HepG2 (cell line): ENCODE measurements at regions not wholly inside any gene's neighbourhood (a gene's known extent, or its start where the extent isn't known, plus 50 kb on each side); places are given as distances from the start of the nearest gene placed in this dataset.

Experiments
- ATAC-seq: fragments of 200-7000 bp; cut with Tn5 transposase; 3 replicates; pipeline ENCODE4 v1.9.1; 2020; ENCODE audit warnings: mild to moderate bottlenecking, moderate library complexity
- BruUV-seq: library from RNA; stranded (reverse); fragments of 400-500 nt; replicated peaks from 2 replicates; lab custom pipeline; 2021; lab: Mats Ljungman, UMichigan
- CTCF ChIA-PET: fragments of 300-600 bp; formaldehyde crosslinking; extraction: SDS; loops from one replicate; lab custom pipeline; 2021; ENCODE audit warnings: low total read pairs, inconsistent platforms, low intra/inter-chr PET ratio; lab: Yijun Ruan, JAX
- POLR2A ChIA-PET: fragments of 350-600 bp; sonication (Branson Sonifier 250); formaldehyde crosslinking; loops from one replicate; lab custom pipeline; 2020; ENCODE audit warnings: antibody characterized with exemption, inconsistent platforms; lab: Yijun Ruan, JAX
- DNase-seq: peaks from one replicate; pipeline ENCODE4 v3.0.0-alpha.2; 2015; ENCODE audit warnings: low spot score
- FAIRE-seq: peaks from 3 replicates; lab custom pipeline; 2011; peaks lifted over from hg19 to GRCh38; lab: Jason Lieb, UNC
- H2AFZ ChIP-seq: one replicate; pipeline ENCODE4 v1.6.1; 2011; ENCODE audit warnings: low read length, inconsistent platforms
- H3K27ac ChIP-seq: fragments of 300-600 bp; 3 replicates; pipeline ENCODE4 v1.8.0; 2011; ENCODE audit warnings: mixed run types, mild to moderate bottlenecking, mixed read lengths, low read length, inconsistent platforms; ENCODE audit not compliant: insufficient read depth; ENCODE audit errors: extremely low read length
- H3K27me3 ChIP-seq, 2 experiments: fragments of 200-600 bp in 1 of 2; 2 replicates in 1 of 2; 3 replicates in 1 of 2; pipeline versions ENCODE4 v1.6.0 to v1.8.0; 2011; ENCODE audit warnings: low read length in 2 of 2, mild to moderate bottlenecking in 2 of 2, moderate library complexity in 2 of 2, inconsistent platforms in 1 of 2; ENCODE audit not compliant: insufficient read depth in 2 of 2, control insufficient read depth in 1 of 2
- H3K36me3 ChIP-seq, 2 experiments: fragments of 200-600 bp in 1 of 2; replicated peaks in 1 of 2; 2 replicates in 1 of 2; 3 replicates in 1 of 2; pipeline versions ENCODE4 v1.5.1 to v1.8.0; 2011; ENCODE audit warnings: low read length in 2 of 2, inconsistent platforms in 1 of 2; ENCODE audit not compliant: insufficient read depth in 2 of 2, control insufficient read depth in 1 of 2
- H3K4me1 ChIP-seq: 2 replicates; pipeline ENCODE4 v1.5.1; 2012; ENCODE audit warnings: low read length, inconsistent platforms; ENCODE audit not compliant: insufficient read depth
- H3K4me2 ChIP-seq: 2 replicates; pipeline ENCODE4 v1.6.0; 2011; ENCODE audit warnings: low read depth, low read length, inconsistent platforms
- H3K4me3 ChIP-seq, 3 experiments: fragments of 200-600 bp in 1 of 3; sonication (generic), shearing (Covaris generic) in 1 of 3; replicated peaks in 1 of 3; 2 replicates each; pipeline ENCODE4 v1.5.1; 2011 to 2016; ENCODE audit warnings: low read length in 3 of 3, inconsistent platforms in 2 of 3, low read depth in 2 of 3, mild to moderate bottlenecking in 2 of 3, control low read depth in 1 of 3, mixed read lengths in 1 of 3; ENCODE audit not compliant: insufficient read depth in 1 of 3
- H3K79me2 ChIP-seq: one replicate; pipeline ENCODE4 v1.6.1; 2011; ENCODE audit warnings: low read length, inconsistent platforms; ENCODE audit not compliant: insufficient read depth
- H3K9ac ChIP-seq: 2 replicates; pipeline ENCODE4 v1.6.0; 2011; ENCODE audit warnings: mild to moderate bottlenecking, low read depth, low read length, inconsistent platforms; ENCODE audit not compliant: insufficient read depth
- H3K9me3 ChIP-seq: 2 replicates; pipeline ENCODE4 v1.5.1; 2012; ENCODE audit warnings: mild to moderate bottlenecking, low read length
- H4K20me1 ChIP-seq: 2 replicates; pipeline ENCODE4 v1.6.0; 2011; ENCODE audit warnings: inconsistent platforms, mild to moderate bottlenecking, low read length, moderate library complexity; ENCODE audit not compliant: insufficient read depth
- BRD4 ChIP-seq: sonication (generic); formaldehyde crosslinking; IDR thresholded peaks from 2 replicates; pipeline ENCODE4 v1.4.0; 2020; ENCODE audit warnings: missing genetic modification reagents
- CBX2 ChIP-seq, 2 experiments: fragments of 200-600 bp in 1 of 2; sonication (generic); formaldehyde crosslinking in 1 of 2; IDR thresholded peaks; 2 replicates each; pipeline versions ENCODE4 v1.7.0 to v1.8.1; 2018 to 2022; ENCODE audit warnings: low read depth in 2 of 2, low read length in 1 of 2, mild to moderate bottlenecking in 1 of 2, missing genetic modification reagents in 1 of 2
- CENPBD1 ChIP-seq: sonication (generic); formaldehyde crosslinking; IDR thresholded peaks from 2 replicates; pipeline ENCODE4 v1.8.0; 2022; ENCODE audit warnings: missing genetic modification reagents, low read depth, mild to moderate bottlenecking, borderline replicate concordance
- HNF4A ChIP-seq: sonication (generic); formaldehyde crosslinking; IDR thresholded peaks from 2 replicates; pipeline ENCODE4 v1.4.0; 2020; ENCODE audit warnings: missing genetic modification reagents
- HOXA3 ChIP-seq: sonication (generic); formaldehyde crosslinking; IDR thresholded peaks from 2 replicates; pipeline ENCODE4 v1.5.0; 2020; ENCODE audit warnings: missing genetic modification reagents
- KLF15 ChIP-seq: sonication (generic); formaldehyde crosslinking; IDR thresholded peaks from 2 replicates; pipeline ENCODE4 v1.8.1; 2023; ENCODE audit warnings: borderline replicate concordance, mild to moderate bottlenecking, inconsistent platforms, missing genetic modification reagents, mixed read lengths
- KLF16 ChIP-seq, 2 experiments: sonication (generic) in 1 of 2; formaldehyde crosslinking in 1 of 2; IDR thresholded peaks; 2 replicates each; pipeline versions ENCODE4 v1.6.1 to v1.8.0; 2016 to 2023; ENCODE audit warnings: missing genetic modification reagents in 2 of 2, missing compliant biosample characterization in 1 of 2
- MIXL1 ChIP-seq: IDR thresholded peaks from 2 replicates; pipeline ENCODE4 v1.6.1; 2016
- RBFOX2 ChIP-seq: fragments of 200-400 bp; formaldehyde crosslinking; IDR thresholded peaks from 2 replicates; pipeline ENCODE4 v1.6.1; 2017; ENCODE audit warnings: low read depth, mild to moderate bottlenecking, low read length
- ZFP91 ChIP-seq: sonication (generic); formaldehyde crosslinking; IDR thresholded peaks from 2 replicates; pipeline ENCODE4 v1.9.0; 2022; ENCODE audit warnings: missing genetic modification reagents, mild to moderate bottlenecking, borderline replicate concordance
- ZNF10 ChIP-seq: sonication (generic); formaldehyde crosslinking; IDR thresholded peaks from 2 replicates; pipeline ENCODE4 v1.4.0; 2020; ENCODE audit warnings: mild to moderate bottlenecking, low read depth, missing genetic modification reagents, borderline replicate concordance
- ZNF282 ChIP-seq: fragments of 450-650 bp; IDR thresholded peaks from 2 replicates; pipeline ENCODE4 v1.6.1; 2018; ENCODE audit not compliant: partially characterized antibody
- ZNF296 ChIP-seq: sonication (generic); formaldehyde crosslinking; conservative IDR thresholded peaks from 2 replicates; pipeline ENCODE4 v1.5.0; 2020; ENCODE audit warnings: mild to moderate bottlenecking, missing genetic modification reagents
- ZNF597 ChIP-seq: sonication (generic); formaldehyde crosslinking; IDR thresholded peaks from 2 replicates; pipeline ENCODE4 v1.5.0; 2020; ENCODE audit warnings: missing genetic modification reagents
- ZNF639 ChIP-seq: conservative IDR thresholded peaks from 2 replicates; pipeline ENCODE4 v1.6.1; 2018; ENCODE audit warnings: missing genetic modification reagents
- ZNF772 ChIP-seq: sonication (generic); formaldehyde crosslinking; IDR thresholded peaks from 2 replicates; pipeline ENCODE4 v1.5.0; 2020; ENCODE audit warnings: mild to moderate bottlenecking, missing genetic modification reagents
- ZNF784 ChIP-seq: sonication (generic); formaldehyde crosslinking; IDR thresholded peaks from 2 replicates; pipeline ENCODE4 v1.5.1; 2020; ENCODE audit warnings: missing genetic modification reagents, mild to moderate bottlenecking, borderline replicate concordance
- ZNF841 ChIP-seq: sonication (generic); formaldehyde crosslinking; IDR thresholded peaks from 2 replicates; pipeline ENCODE4 v1.8.1; 2023; ENCODE audit warnings: missing genetic modification reagents, borderline replicate concordance
- ZSCAN12 ChIP-seq: sonication (generic); formaldehyde crosslinking; IDR thresholded peaks from 2 replicates; pipeline ENCODE4 v1.9.0; 2021; ENCODE audit warnings: mild to moderate bottlenecking, missing genetic modification reagents
- WGBS: methylation state at CpG from one replicate; pipeline ENCODE4 v1.1.6; 2017; ENCODE audit warnings: low lambda C conversion rate; 5-methylcytosine and 5-hydroxymethylcytosine counted together
- in situ Hi-C: cut with HindIII; loops from 2 replicates; pipeline ENCODE4 v1.10.0; 2017; ENCODE audit warnings: low pct_unique_long_range_greater_than_20kb; ENCODE audit not compliant: extremely low pct_ligation_motif_present
- intact Hi-C: fragments of 100-400 bp; cut with micrococcal nuclease; formaldehyde crosslinking; loops from one replicate; pipeline ENCODE4 v1.10.0; 2022; ENCODE audit not compliant: unreplicated experiment

- no peaks in the 10 kb centered on the region for H3K79me2 ChIP-seq
- FAIRE-seq = no peak
- no peaks in the 10 kb centered on the region for H3K9me3 ChIP-seq
- no peak overlapping the region for H3K9ac ChIP-seq
- ChIA-PET POLR2A (no interaction called here), CTCF (no interaction called here)
- no peak overlapping the region for H2AFZ ChIP-seq
- intact Hi-C loops (no loop called here), in situ Hi-C loops (no loop called here)
- H3K27ac ChIP-seq = no peak overlapping the region
- H3K4me2 ChIP-seq = no peak overlapping the region
- no peak for DNase-seq
- WGBS = 45% methylated on average over 6 of the region's 6 CpGs
- ATAC-seq = no peak
- no peak overlapping the region for H3K4me3 ChIP-seq
- H3K36me3 ChIP-seq = no peaks in the 10 kb centered on the region
- no peaks in the 10 kb centered on the region for H3K27me3 ChIP-seq
- TF ChIP-seq ZNF841 (CRISPR knock-in tag) = no peak
- no peak for TF ChIP-seq ZNF296 (CRISPR knock-in tag)
- no peak for TF ChIP-seq KLF16 (CRISPR knock-in tag; IDR thresholded peaks at IDR 0.05)
- TF ChIP-seq ZNF772 (CRISPR knock-in tag) = no peak
- no peak for TF ChIP-seq MIXL1
- TF ChIP-seq ZNF784 (CRISPR knock-in tag) = no peak
- no peak for TF ChIP-seq ZNF639 (CRISPR knock-in tag)
- TF ChIP-seq ZSCAN12 = no peak
- TF ChIP-seq CBX2 (IDR thresholded peaks at IDR 0.05; ENCODE audit: low read depth, low read length) = no peak
- TF ChIP-seq CBX2 (CRISPR knock-in tag; IDR thresholded peaks at IDR 0.05; ENCODE audit: low read depth) = no peak
- no peak for TF ChIP-seq ZNF10
- no peak for TF ChIP-seq ZNF282
- no peak for TF ChIP-seq KLF15 (CRISPR knock-in tag)
- TF ChIP-seq RBFOX2 = no peak
- no peak for TF ChIP-seq ZNF597 (CRISPR knock-in tag)
- no peak for TF ChIP-seq CENPBD1 (CRISPR knock-in tag)
- no peak for TF ChIP-seq ZFP91 (CRISPR knock-in tag)
- TF ChIP-seq BRD4 (CRISPR knock-in tag) = no peak
- no peak for TF ChIP-seq HNF4A (CRISPR knock-in tag)
- TF ChIP-seq HOXA3 (CRISPR knock-in tag) = no peak
- H4K20me1 ChIP-seq = no peaks in the 10 kb centered on the region
- H3K4me1 ChIP-seq = no peaks in the 10 kb centered on the region
- BruUV-seq = no TSS peak
These were observed 64.3 kb upstream of the LRRN1 start for GRCh38 chr3:3734881-3735280.
